Bronchial epithelial cell (primary cell): ENCODE measurements at regions not wholly inside any gene's neighbourhood (a gene's known extent, or its start where the extent isn't known, plus 50 kb on each side); places are given as distances from the start of the nearest gene placed in this dataset.

Experiments used
- DNase-seq: peaks from one replicate; pipeline ENCODE4 v3.0.0-alpha.2; 2010; ENCODE audit warnings: low read depth
- FAIRE-seq: peaks from 2 replicates; lab custom pipeline; 2011; peaks lifted over from hg19 to GRCh38; lab: Jason Lieb, UNC
- H3K27me3 ChIP-seq: 2 replicates; pipeline ENCODE4 v1.5.1; 2011; ENCODE audit warnings: low read length; ENCODE audit not compliant: control insufficient read depth, insufficient read depth
- H3K36me3 ChIP-seq: 2 replicates; pipeline ENCODE4 v1.5.1; 2011; ENCODE audit warnings: low read length; ENCODE audit not compliant: control insufficient read depth, insufficient read depth
- H3K4me3 ChIP-seq: 2 replicates; pipeline ENCODE4 v1.5.1; 2011; ENCODE audit warnings: mild to moderate bottlenecking, low read depth, low read length, control low read depth
- TF ChIP-seq, protein P1 (sequence below): IDR thresholded peaks from 2 replicates; pipeline ENCODE4 v1.5.1; 2011; ENCODE audit warnings: mild to moderate bottlenecking, moderate library complexity, low read length, control low read depth, inconsistent platforms; ENCODE audit not compliant: insufficient read depth, severe bottlenecking

DNA sequence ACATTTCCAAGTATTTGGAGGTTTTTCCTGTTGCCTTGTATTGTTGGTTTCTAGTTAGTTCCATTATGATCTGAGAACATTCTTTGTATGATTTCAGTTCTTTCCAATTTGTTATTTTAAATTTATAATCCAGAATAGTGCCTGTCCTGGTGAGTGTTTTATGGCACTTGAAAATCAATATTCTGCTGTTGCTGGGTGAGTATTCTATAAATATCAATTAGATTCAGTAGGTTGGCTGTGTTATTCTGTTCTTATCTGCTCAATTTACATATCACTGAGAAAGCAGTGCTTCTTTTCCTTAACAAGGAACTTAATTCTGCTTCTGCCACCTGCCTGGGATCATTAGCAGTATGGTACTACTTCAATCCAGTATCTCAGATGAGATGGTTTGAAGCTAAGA, 123.5 kb downstream of the SNX19 start:
- Histone ChIP-seq H3K27me3 (no peaks in the 10 kb centered on the region), H3K4me3 (no peak overlapping the region), H3K36me3 (no peaks in the 10 kb centered on the region)
- TF ChIP-seq, protein P1, sequence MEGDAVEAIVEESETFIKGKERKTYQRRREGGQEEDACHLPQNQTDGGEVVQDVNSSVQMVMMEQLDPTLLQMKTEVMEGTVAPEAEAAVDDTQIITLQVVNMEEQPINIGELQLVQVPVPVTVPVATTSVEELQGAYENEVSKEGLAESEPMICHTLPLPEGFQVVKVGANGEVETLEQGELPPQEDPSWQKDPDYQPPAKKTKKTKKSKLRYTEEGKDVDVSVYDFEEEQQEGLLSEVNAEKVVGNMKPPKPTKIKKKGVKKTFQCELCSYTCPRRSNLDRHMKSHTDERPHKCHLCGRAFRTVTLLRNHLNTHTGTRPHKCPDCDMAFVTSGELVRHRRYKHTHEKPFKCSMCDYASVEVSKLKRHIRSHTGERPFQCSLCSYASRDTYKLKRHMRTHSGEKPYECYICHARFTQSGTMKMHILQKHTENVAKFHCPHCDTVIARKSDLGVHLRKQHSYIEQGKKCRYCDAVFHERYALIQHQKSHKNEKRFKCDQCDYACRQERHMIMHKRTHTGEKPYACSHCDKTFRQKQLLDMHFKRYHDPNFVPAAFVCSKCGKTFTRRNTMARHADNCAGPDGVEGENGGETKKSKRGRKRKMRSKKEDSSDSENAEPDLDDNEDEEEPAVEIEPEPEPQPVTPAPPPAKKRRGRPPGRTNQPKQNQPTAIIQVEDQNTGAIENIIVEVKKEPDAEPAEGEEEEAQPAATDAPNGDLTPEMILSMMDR = no peak
- FAIRE-seq (no peak), DNase-seq (no peak)

DNA sequence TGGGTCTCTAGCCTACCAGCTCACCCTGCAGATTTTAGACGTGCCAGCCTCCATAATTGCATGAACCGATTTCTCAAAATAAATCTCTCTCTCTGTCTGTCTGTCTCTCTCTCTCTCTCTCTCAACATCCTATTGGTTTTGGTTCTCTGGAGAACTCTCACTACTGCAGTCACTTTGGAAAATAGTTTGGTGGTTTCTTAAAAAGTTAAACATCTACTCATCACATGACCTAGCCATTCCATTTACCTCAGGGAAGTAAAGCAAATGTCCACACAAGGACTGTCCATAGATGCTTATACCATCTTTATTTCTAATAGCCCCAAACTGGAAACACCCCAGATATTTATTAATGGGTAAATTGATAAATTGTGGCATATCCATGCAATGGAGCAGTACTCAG, 119.5 kb downstream of the SNX19 start:
- H3K27me3 ChIP-seq = no peaks in the 10 kb centered on the region
- DNase-seq (no peak), FAIRE-seq (no peak)
- TF ChIP-seq, protein P1 = no peak
- no peak overlapping the region for H3K4me3 ChIP-seq
- no peaks in the 10 kb centered on the region for H3K36me3 ChIP-seq

DNA sequence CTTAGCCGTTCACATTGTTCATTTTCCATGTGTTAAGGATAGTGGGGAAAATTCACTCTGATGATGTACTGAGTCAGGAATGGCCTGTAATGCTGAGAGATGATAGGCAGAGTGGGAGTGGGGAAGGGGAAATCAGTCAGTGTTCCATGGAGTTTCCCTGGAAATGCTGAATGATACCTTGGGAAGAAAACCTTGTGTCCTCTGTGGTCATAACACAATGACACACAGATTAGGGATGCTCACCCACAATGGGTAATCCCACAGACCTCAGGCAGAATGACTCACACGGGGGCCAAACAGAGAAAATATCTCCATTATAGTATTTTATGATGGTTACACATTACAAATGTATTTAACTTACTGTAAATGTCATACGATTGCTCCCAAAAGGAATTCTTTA, 118.0 kb downstream of the SNX19 start:
- FAIRE-seq = no peak
- H3K27me3 ChIP-seq = no peaks in the 10 kb centered on the region
- DNase-seq = peak; percentile 75
- H3K4me3 ChIP-seq = no peak overlapping the region
- no peaks in the 10 kb centered on the region for H3K36me3 ChIP-seq
- TF ChIP-seq, protein P1 = no peak

DNA sequence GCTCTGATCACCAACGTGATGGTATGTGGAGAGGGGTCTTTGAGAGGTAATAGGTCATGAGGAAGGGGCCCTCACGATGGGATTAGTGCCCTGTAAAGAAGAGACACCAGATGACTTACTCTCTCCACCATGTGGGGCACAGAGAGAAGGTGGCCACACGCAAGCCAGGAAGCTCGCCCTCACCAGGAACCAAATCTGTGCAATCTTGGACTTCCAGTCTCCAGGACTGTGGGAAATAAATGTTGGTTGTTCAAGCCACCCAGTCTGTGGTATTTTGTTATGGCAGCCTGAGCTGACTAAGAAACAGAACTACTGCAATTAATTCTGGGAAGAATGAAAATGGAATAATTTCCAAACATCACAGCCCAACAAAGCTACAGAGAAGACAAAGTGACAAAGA, 117.5 kb downstream of the SNX19 start:
- FAIRE-seq (no peak), DNase-seq (no peak)
- TF ChIP-seq, protein P1 = no peak
- H3K36me3 ChIP-seq = no peaks in the 10 kb centered on the region
- no peaks in the 10 kb centered on the region for H3K27me3 ChIP-seq
- no peak overlapping the region for H3K4me3 ChIP-seq

DNA sequence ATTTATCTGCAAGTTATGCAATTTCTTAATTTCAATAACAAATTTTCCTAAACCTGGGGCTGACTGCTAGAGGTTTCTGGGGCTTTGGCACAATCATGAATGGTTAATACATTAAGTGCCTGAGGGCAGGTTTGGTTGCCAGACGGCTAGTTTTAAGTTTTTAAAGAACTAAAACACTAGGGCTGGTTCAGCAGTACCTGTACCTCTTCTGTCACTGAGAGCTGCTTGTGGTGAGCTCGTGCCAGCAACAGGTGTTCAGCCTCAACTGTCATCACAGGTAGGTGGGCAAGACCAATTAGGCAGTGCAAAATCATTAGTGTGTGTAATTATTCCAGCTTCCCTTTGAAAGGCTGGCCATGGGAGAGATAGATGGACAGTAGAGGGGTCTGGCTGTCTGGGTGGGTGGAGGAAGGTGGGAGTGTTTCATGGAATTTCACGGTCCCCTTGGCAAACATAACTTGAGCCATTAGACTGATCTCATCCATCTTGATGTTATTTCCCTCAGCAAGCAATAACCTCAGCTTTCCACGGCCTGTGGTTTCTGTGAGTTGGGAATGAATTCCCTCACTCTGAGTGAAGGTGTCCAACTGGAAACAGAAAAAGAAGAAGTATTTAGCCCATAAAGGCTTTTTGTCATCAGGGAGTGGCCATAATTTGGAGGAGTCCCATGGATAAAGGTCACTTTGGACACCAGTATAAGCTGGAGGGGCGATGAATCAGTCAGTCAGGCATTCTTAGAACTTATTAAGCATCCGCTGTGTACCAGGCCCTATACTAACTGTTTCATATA, 114.8 kb downstream of the SNX19 start:
- no peak for FAIRE-seq
- H3K36me3 ChIP-seq = no peaks in the 10 kb centered on the region
- H3K4me3 ChIP-seq = no peak overlapping the region
- H3K27me3 ChIP-seq = no peaks in the 10 kb centered on the region
- DNase-seq = no peak
- TF ChIP-seq, protein P1 = no peak

DNA sequence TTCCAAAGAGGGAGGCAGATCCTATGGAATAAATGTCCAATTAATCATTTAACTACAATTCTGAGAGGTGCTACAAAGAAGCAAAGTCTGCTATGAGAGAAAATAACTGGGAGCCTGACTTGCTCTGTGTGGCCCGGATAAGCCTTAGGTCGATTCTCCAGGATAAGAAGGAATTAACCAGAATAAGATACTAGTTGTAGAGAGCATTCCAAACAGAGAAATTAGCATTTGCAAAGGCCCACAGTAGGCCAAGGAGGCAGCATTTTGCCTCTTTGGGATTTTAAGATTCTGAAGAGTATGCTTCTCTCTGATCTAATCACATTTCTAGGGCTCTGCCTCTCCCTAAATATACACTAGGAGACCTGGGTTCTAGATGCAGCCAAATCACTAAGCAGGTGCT, 113.7 kb downstream of the SNX19 start:
- DNase-seq (no peak), FAIRE-seq (no peak)
- no peak overlapping the region for H3K4me3 ChIP-seq
- no peaks in the 10 kb centered on the region for H3K36me3 ChIP-seq
- TF ChIP-seq, protein P1 = no peak
- no peaks in the 10 kb centered on the region for H3K27me3 ChIP-seq
